Lower leg skin (tissue), 4 donors: ENCODE measurements at regions not wholly inside any gene's neighbourhood (a gene's known extent, or its start where the extent isn't known, plus 50 kb on each side); places are given as distances from the start of the nearest gene placed in this dataset.

Experiments
- DNase-seq, 2 donors: peaks; one replicate each; pipeline ENCODE4 v3.0.0-alpha.2; 2019; ENCODE audit warnings: low spot score in 2 of 2
- H3K4me3 ChIP-seq: fragments of 200-600 bp; sonication (generic); 2 replicates; pipeline ENCODE4 v1.5.1; 2017; ENCODE audit warnings: mild to moderate bottlenecking, low read depth; ENCODE audit not compliant: poor library complexity, severe bottlenecking
- POLR2A ChIP-seq, 2 donors: fragments of 450-650 bp; IDR thresholded peaks; one replicate each; pipeline ENCODE4 v1.6.1; 2016 to 2017; ENCODE audit warnings: antibody characterized with exemption in 2 of 2, mild to moderate bottlenecking in 1 of 2, moderate library complexity in 1 of 2
- WGBS, 2 donors: methylation state at CpG; one replicate each; pipeline ENCODE4 v1.1.5; 2018; 5-methylcytosine and 5-hydroxymethylcytosine counted together
- intact Hi-C: fragments of 100-400 bp; cut with DNase I; formaldehyde crosslinking; loops from one replicate; pipeline ENCODE4 v1.15.0; 2023; ENCODE audit warnings: low total_unique reads
- TF ChIP-seq, protein P1 (sequence below), 3 donors: fragments of 450-650 bp; IDR thresholded peaks; one replicate each; pipeline ENCODE4 v1.5.1; 2016; ENCODE audit warnings: antibody characterized with exemption in 3 of 3, mild to moderate bottlenecking in 3 of 3, moderate library complexity in 2 of 3

DNA sequence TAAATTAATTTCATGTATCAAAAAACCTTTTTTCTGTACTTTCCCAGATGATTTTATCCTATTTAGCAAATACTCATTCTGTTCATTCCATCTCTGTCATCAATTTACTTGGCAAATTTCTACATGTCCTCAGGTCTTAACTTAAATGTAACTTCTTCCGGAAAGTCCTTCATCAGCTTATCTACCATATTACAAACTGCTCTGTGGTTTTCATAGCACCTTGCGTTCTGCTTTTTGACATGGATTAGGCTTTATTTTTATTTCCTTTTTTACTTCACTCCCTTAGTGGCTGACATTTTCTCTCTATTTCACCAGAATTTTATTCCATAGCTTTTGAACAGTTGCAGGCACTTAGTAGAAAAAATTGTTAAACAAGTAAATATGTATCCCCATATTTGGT, 1040.8 kb downstream of the TAF11L14 start:
- H3K4me3 ChIP-seq: no peak overlapping the region
- WGBS, 2 donors: 67 to 76% methylated on average over 2 of the region's 2 CpGs
- intact Hi-C loops: no loop called here
- TF ChIP-seq, protein P1, sequence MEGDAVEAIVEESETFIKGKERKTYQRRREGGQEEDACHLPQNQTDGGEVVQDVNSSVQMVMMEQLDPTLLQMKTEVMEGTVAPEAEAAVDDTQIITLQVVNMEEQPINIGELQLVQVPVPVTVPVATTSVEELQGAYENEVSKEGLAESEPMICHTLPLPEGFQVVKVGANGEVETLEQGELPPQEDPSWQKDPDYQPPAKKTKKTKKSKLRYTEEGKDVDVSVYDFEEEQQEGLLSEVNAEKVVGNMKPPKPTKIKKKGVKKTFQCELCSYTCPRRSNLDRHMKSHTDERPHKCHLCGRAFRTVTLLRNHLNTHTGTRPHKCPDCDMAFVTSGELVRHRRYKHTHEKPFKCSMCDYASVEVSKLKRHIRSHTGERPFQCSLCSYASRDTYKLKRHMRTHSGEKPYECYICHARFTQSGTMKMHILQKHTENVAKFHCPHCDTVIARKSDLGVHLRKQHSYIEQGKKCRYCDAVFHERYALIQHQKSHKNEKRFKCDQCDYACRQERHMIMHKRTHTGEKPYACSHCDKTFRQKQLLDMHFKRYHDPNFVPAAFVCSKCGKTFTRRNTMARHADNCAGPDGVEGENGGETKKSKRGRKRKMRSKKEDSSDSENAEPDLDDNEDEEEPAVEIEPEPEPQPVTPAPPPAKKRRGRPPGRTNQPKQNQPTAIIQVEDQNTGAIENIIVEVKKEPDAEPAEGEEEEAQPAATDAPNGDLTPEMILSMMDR (IDR thresholded peaks at IDR 0.05): no peak
- no peak for TF ChIP-seq POLR2A (IDR thresholded peaks at IDR 0.05)
- no peak for DNase-seq

DNA sequence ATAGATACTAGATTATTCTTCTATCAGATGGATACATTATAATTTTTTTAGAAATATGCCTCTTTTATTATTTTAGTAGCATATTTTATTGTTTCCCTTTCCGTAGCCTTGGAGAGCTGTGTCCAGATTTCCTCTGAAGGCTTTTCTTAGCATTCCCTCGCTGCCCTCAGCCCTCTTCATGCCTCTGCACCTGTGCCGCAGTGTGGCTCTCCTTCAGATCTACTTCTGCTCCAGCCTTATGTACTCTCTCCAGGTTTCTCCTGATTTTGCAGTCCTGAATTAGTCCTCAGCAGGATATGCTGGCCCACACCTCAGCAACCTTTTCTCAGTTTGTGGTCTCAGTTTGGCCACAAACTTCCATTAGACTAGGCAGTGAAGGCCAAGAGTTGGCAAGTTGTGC, 1052.0 kb downstream of the TAF11L14 start:
- WGBS, 2 donors: 92 to 93% methylated on average over 3 of the region's 3 CpGs
- no peak for DNase-seq
- intact Hi-C loops: no loop called here
- no peak overlapping the region for H3K4me3 ChIP-seq
- TF ChIP-seq POLR2A (IDR thresholded peaks at IDR 0.05): no peak

DNA sequence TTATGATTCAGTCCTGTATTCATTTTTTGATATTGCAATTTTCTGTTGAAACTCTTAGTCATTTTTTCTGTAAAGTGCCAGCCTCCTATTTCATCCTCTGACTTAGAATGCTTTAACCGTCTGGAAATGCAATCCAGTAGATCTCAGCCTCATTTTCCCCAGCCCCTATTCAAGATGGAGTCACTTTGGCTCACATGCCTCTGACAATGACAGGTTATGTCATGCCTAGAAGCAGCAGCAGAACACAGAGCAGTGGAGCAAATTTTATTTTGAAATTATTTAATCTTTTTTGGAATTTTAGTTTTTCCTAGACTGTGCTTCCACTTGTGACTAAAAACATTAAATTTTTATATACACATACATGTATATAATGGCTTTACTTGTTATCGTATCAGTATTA, 1053.2 kb downstream of the TAF11L14 start:
- H3K4me3 ChIP-seq: no peak overlapping the region
- intact Hi-C loops: no loop called here
- no peak for TF ChIP-seq POLR2A (IDR thresholded peaks at IDR 0.05)
- TF ChIP-seq, protein P1 (IDR thresholded peaks at IDR 0.05): no peak
- WGBS, 2 donors: 81 to 88% methylated on average over 2 of the region's 2 CpGs
- no peak for DNase-seq

DNA sequence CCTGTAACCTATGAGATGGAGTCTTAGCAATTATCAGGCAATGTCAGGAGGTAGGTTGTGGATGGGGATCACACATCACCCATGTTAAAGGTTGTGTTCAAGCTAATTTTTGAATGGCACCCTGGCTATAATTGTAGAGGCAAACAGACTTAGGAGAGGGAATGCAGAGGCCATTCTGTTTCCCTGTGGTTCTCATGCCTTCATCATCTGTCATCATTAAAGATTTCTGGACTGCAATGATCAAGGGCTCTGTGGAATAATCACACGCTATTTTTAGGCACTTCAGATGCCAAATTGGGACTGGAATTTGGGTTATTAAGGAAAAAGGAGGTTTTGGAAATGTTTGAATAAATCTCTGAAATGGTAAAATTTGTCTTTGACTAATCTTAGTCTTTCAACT, 1065.4 kb downstream of the TAF11L14 start:
- no peak overlapping the region for H3K4me3 ChIP-seq
- intact Hi-C loops: no loop called here
- TF ChIP-seq, protein P1 (IDR thresholded peaks at IDR 0.05): no peak
- no peak for TF ChIP-seq POLR2A (IDR thresholded peaks at IDR 0.05)
- 70 to 75% methylated on average over 1 of the region's 1 CpG for WGBS, 2 donors
- no peak for DNase-seq

DNA sequence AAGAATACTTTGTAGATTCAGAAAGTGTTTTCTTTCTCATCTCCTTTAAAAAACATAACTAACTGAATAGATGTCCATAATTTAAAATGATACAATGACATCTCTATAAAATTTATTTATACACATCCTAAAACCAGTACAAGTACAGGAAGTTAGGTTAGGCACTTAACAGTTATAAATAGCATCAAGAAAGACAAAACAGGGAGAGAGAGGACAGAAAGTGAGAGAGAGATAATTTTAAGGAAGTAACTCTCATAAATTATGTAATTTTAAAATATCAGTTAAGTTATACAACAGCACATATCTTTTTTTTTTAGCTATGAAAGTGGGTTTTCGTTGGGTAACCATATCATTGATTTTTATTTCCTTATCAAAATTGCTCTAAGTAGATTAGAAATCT, 1068.6 kb downstream of the TAF11L14 start:
- intact Hi-C loops: no loop called here
- no peak for DNase-seq
- 58 to 62% methylated on average over 1 of the region's 1 CpG for WGBS, 2 donors
- H3K4me3 ChIP-seq: no peak overlapping the region
- TF ChIP-seq, protein P1 (IDR thresholded peaks at IDR 0.05): no peak
- TF ChIP-seq POLR2A (IDR thresholded peaks at IDR 0.05): no peak

DNA sequence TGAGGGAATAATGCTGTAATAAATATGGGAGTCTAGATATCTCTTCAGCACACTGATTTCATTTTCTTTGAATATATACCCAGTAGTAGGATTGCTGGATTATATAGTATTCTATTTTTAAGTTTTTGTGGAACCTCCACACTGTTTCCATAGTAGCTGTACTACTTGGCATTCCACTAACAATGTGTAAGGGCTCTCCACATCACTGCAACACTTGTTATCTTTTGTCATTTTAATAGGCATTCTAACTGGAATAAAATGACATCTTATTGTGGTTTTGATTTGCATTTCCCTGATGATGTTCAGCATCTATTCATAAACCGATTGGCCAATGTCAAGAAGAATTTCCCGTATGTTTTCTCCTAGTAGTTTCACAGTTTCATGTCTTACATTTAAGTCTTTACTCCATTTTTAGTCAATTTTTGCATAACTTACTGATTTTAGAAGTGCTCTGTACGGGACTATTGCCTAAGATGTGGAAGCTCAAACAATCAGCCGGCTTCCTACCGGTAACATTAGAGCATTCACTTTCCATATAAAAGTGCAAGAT, 1078.8 kb downstream of the TAF11L14 start:
- no peak overlapping the region for H3K4me3 ChIP-seq
- intact Hi-C loops: no loop called here
- DNase-seq: no peak
- no peak for TF ChIP-seq POLR2A (IDR thresholded peaks at IDR 0.05)
- TF ChIP-seq, protein P1 (IDR thresholded peaks at IDR 0.05): no peak
- WGBS, 2 donors: 83 to 84% methylated on average over 5 of the region's 5 CpGs
